Spleen (tissue), 11 donors: ENCODE measurements at regions not wholly inside any gene's neighbourhood (a gene's known extent, or its start where the extent isn't known, plus 50 kb on each side); places are given as distances from the start of the nearest gene placed in this dataset.

ENCODE experiments used
- DNase-seq: peaks from one replicate; pipeline ENCODE4 v3.0.0-alpha.2; 2020
- H3K27ac ChIP-seq, 8 donors: fragments of 200-600 bp; sonication (generic) in 7 of 8; 1 replicate in 4 of 8; 2 replicates in 4 of 8; pipeline versions ENCODE4 v1.5.0 to v1.8.0; 2016 to 2021; ENCODE audit warnings: inconsistent platforms in 4 of 8, mild to moderate bottlenecking in 4 of 8, moderate library complexity in 1 of 8
- H3K27me3 ChIP-seq, 7 donors: fragments of 200-600 bp; sonication (generic) in 6 of 7; replicated peaks in 1 of 7; 1 replicate in 4 of 7; 2 replicates in 3 of 7; pipeline versions ENCODE4 v1.5.0 to v1.8.0; 2016 to 2021; ENCODE audit warnings: inconsistent platforms in 3 of 7, mild to moderate bottlenecking in 1 of 7
- H3K36me3 ChIP-seq, 6 donors: fragments of 200-600 bp; sonication (generic) in 5 of 6; 1 replicate in 4 of 6; 2 replicates in 2 of 6; pipeline versions ENCODE4 v1.5.0 to v1.8.0; 2016 to 2021; ENCODE audit warnings: inconsistent platforms in 2 of 6
- H3K4me1 ChIP-seq, 6 donors: fragments of 200-600 bp; sonication (generic) in 5 of 6; 1 replicate in 3 of 6; 2 replicates in 3 of 6; pipeline versions ENCODE4 v1.5.0 to v1.8.0; 2016 to 2021; ENCODE audit warnings: inconsistent platforms in 3 of 6
- H3K4me3 ChIP-seq, 8 donors: fragments of 200-600 bp; sonication (generic) in 7 of 8; 1 replicate in 4 of 8; 2 replicates in 4 of 8; pipeline versions ENCODE4 v1.5.0 to v1.8.0; 2016 to 2021; ENCODE audit warnings: inconsistent platforms in 4 of 8, mild to moderate bottlenecking in 4 of 8, moderate library complexity in 2 of 8
- H3K9me3 ChIP-seq, 8 donors: fragments of 200-600 bp; sonication (generic) in 7 of 8; 1 replicate in 4 of 8; 2 replicates in 4 of 8; pipeline versions ENCODE4 v1.5.0 to v1.8.0; 2016 to 2021; ENCODE audit warnings: inconsistent platforms in 4 of 8
- CTCF ChIP-seq, 11 experiments: fragments of 200-600 bp in 7 of 11; fragments of 450-650 bp in 4 of 11; sonication (generic) in 4 of 11; IDR thresholded peaks in 8 of 11; conservative IDR thresholded peaks in 3 of 11; 1 replicate in 7 of 11; 2 replicates in 4 of 11; pipeline versions ENCODE4 v1.4.0 to v1.8.0; 2016 to 2021; ENCODE audit warnings: antibody characterized with exemption in 11 of 11, inconsistent platforms in 4 of 11, mild to moderate bottlenecking in 1 of 11
- POLR2A ChIP-seq, 3 donors: fragments of 450-650 bp; IDR thresholded peaks; one replicate each; pipeline ENCODE4 v1.5.1; 2017; ENCODE audit warnings: antibody characterized with exemption in 3 of 3, mild to moderate bottlenecking in 1 of 3
- POLR2AphosphoS5 ChIP-seq, 3 donors: sonication (generic); formaldehyde crosslinking; IDR thresholded peaks; one replicate each; pipeline ENCODE4 v1.5.1; 2017; ENCODE audit warnings: antibody characterized with exemption in 3 of 3
- WGBS, 5 donors: extraction: QIAGEN DNeasy Blood & Tissue Kit in 3 of 5; methylation state at CpG; one replicate each; pipeline versions ENCODE4 v1.1.5 to v1.1.7; 2013 to 2018; 5-methylcytosine and 5-hydroxymethylcytosine counted together
- intact Hi-C: fragments of 100-400 bp; cut with DNase I; formaldehyde crosslinking; loops from one replicate; pipeline ENCODE4 v1.15.0; 2023; ENCODE audit warnings: low total_unique reads
- donor health status: healthy with polysubstance abuse.
- donor health status: DM: no; HTN: no; CAD: no; lungs with moderate emphysema.
- donor health status: DM: no; HTN: no; CAD: no.
- donor health status: Bipolar disorder and iron deficiency.
- donor health status: healthy.
- donor health status: DM: no; HTN: no; CAD: no.
- donor health status: DM: yes; HTN: yes; CAD: no.

- intact Hi-C loops = no loop called here
- DNase-seq = no peak
- Histone ChIP-seq H3K27me3 (no peaks in the 10 kb centered on the region), H3K36me3 (no peaks in the 10 kb centered on the region), H3K4me1 (no peaks in the 10 kb centered on the region), H3K9me3 (peaks cover 0 to 8% (median 0%) of the 10 kb centered on the region in 8 donors), H3K27ac (no peak overlapping the region), H3K4me3 (no peak overlapping the region)
- TF ChIP-seq CTCF (IDR thresholded peaks at IDR 0.05 in 8 of 11, conservative IDR thresholded peaks at IDR 0.05 in 3 of 11) = no peak
- TF ChIP-seq POLR2AphosphoS5 (IDR thresholded peaks at IDR 0.05) = no peak
- no peak for TF ChIP-seq POLR2A (IDR thresholded peaks at IDR 0.05)
- 80 to 96% (median 89%) methylated on average over 5 of the region's 5 CpGs for WGBS, 5 donors
These were observed 376.9 kb upstream of the FZD8 start for GRCh38 chr10:36018996-36019395.

- Histone ChIP-seq H3K27me3 (no peaks in the 10 kb centered on the region), H3K27ac (no peak overlapping the region)
These were observed 375.0 kb upstream of the FZD8 start for GRCh38 chr10:36017137-36017536.

GRCh38 chr10:36007369-36007768, 365.3 kb upstream of the FZD8 start:
- H3K9me3 ChIP-seq = peaks cover 0 to 11% (median 0%) of the 10 kb centered on the region in 8 donors
- TF ChIP-seq CTCF (IDR thresholded peaks at IDR 0.05 in 8 of 11, conservative IDR thresholded peaks at IDR 0.05 in 3 of 11) (no peak), POLR2AphosphoS5 (IDR thresholded peaks at IDR 0.05) (no peak), POLR2A (IDR thresholded peaks at IDR 0.05) (no peak)
- H3K4me1 ChIP-seq = no peaks in the 10 kb centered on the region
- H3K27ac ChIP-seq = no peak overlapping the region
- intact Hi-C loops = no loop called here
- H3K27me3 ChIP-seq = no peaks in the 10 kb centered on the region
- H3K4me3 ChIP-seq = no peak overlapping the region
- 80 to 92% (median 86%) methylated on average over 4 of the region's 4 CpGs for WGBS, 5 donors
- no peaks in the 10 kb centered on the region for H3K36me3 ChIP-seq
- no peak for DNase-seq

More at GRCh38 chr10:36017137-36017536, 375.0 kb upstream of the FZD8 start:
- Histone ChIP-seq H3K4me1 (no peaks in the 10 kb centered on the region), H3K9me3 (peaks cover 0 to 8% (median 0%) of the 10 kb centered on the region in 8 donors), H3K4me3 (no peak overlapping the region), H3K36me3 (no peaks in the 10 kb centered on the region)
- no peak for TF ChIP-seq POLR2A (IDR thresholded peaks at IDR 0.05)
- TF ChIP-seq POLR2AphosphoS5 (IDR thresholded peaks at IDR 0.05) = no peak
- no peak for TF ChIP-seq CTCF (IDR thresholded peaks at IDR 0.05 in 8 of 11, conservative IDR thresholded peaks at IDR 0.05 in 3 of 11)
- intact Hi-C loops = no loop called here
- 82 to 93% (median 91%) methylated on average over 2 of the region's 2 CpGs for WGBS, 5 donors
- no peak for DNase-seq

- 80 to 95% (median 91%) methylated on average over 7 of the region's 7 CpGs for WGBS, 5 donors
- H3K9me3 ChIP-seq = peaks cover 0 to 14% (median 0%) of the 10 kb centered on the region in 8 donors
- intact Hi-C loops = no loop called here
- no peaks in the 10 kb centered on the region for H3K36me3 ChIP-seq
- no peaks in the 10 kb centered on the region for H3K27me3 ChIP-seq
- TF ChIP-seq CTCF (IDR thresholded peaks at IDR 0.05 in 8 of 11, conservative IDR thresholded peaks at IDR 0.05 in 3 of 11) (no peak), POLR2A (IDR thresholded peaks at IDR 0.05) (no peak), POLR2AphosphoS5 (IDR thresholded peaks at IDR 0.05) (no peak)
- no peak overlapping the region for H3K27ac ChIP-seq
- H3K4me1 ChIP-seq = no peaks in the 10 kb centered on the region
- H3K4me3 ChIP-seq = no peak overlapping the region
- no peak for DNase-seq
These were observed 361.6 kb upstream of the FZD8 start for GRCh38 chr10:36003688-36004087.
